C1 segment of cervical spinal cord (tissue), 14 donors: ENCODE measurements at regions not wholly inside any gene's neighbourhood (a gene's known extent, or its start where the extent isn't known, plus 50 kb on each side); places are given as distances from the start of the nearest gene placed in this dataset.

Experiments used
- DNase-seq, 14 donors: peaks; one replicate each; lab custom pipeline; 2025; lab: John Stamatoyannopoulos, UW

DNA sequence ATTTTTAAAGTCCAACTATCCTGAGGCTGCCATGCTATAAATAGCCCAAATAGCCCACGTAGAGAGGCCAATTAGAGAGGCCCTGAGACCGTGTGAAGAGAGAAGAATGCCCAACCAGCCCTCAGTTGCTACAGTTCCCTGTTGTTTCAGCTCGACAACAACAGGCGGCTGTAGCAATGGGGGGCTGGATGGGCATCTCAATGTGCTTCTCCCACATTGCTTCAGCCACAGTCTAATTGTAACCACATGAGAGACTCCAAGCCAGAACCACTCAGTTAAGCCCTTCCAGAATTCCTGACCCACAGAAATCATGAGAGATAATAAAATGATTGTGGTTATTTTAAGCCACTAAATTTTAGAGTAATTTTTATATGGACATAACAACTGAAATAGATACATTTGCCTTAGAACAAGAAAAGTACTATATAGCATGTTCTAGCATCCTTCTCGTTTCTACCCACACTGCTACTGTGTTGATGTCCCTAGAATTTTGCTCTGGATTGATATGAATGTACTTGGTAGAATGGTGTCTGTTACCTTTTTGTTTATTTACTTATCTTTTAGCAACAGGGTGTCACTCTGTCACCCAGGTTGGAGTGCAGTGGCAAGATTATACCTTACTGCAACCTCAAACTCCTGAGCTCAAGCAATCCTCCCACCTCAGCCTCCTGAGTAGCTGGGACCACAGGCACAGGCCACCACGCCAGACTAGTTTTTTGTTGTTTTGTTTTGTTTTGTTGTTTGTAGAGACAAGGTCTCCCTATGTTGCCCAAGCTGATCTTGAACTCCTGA lies 436.4 kb downstream of the BCOR start:
- no peak for DNase-seq

DNA sequence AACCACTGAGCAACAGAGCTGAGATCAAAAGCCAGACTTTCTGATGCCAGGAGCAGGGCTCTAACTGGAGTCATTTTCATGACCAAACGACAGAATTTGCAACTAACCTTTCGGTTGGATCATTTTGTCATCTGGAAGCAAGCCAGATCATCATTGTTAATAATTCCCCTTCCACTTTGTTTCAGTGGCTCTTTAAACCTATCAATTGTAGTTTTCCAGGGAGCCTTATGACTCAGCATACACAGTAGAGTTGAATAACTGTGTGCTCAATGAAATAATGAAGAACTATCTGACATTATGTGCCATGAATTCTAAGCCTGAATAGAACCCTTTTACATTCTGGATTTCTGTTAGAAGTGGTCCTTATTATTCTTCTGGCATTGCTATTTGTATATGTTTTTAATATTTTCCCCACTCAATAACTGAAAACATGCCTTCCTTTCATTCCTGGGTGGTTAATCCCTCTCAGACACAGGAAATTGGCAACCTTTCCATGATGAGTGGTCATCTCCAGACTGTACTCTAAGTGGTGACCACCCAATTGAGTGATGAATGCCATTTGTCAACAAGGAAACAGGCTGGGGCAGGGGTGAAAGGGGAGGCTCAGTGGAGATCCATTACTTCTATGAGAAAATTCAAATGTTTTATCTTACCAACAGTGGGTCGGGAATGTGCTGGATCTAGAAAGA lies 431.8 kb downstream of the BCOR start:
- no peak for DNase-seq

DNA sequence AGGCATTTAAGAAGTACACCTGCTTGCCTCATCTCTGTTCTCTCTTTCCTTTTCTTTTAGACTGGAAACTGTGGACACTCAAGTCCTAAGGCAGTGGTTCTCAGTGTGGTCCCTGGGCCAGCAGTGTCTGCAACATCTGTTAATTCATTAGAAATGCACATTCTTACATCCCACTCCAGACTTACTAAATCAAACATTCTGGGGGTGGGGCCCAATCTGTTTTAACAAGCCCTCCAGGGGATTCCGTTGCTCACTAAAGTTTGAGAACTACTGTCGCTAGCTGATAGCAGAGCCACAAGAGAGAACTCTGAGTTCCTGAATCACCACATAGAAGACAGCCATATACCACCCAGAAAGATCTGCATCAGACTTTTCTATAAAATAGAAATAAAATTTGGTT lies 430.6 kb downstream of the BCOR start:
- no peak for DNase-seq

DNA sequence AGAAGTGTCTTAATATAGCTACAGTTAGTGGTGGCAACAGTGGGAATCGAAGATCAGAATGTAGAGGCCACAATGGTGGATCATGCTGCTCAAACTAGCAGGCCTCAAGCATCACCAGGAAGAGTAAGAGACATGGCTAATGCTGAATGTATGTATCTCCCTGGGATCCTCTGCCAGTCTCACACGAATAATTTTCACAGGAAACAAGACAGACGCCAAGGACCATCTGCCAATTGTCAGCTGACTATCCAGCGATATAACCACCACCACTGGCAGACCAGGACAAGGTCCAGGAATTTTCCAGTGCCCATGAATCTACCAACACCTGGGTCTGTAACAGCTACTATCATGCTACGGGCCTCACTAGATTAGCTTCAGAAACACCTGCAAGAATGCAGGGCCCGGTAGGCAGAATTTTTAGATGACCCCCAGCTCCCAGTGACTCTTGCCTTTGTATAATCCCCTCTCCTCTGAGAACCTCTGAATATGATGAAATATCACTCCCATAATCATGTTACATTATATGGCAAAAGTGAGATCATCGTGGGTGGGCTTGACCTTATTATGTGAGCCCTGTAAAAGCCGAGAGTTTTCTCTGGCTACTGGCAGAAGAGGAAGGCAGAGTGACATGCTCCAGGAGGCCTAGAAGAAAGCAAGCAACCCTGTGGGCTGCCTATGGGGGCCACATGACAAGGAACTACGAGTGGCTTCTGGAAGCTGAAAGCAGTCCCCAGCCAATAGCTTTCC lies 429.8 kb downstream of the BCOR start:
- DNase-seq = no peak

DNA sequence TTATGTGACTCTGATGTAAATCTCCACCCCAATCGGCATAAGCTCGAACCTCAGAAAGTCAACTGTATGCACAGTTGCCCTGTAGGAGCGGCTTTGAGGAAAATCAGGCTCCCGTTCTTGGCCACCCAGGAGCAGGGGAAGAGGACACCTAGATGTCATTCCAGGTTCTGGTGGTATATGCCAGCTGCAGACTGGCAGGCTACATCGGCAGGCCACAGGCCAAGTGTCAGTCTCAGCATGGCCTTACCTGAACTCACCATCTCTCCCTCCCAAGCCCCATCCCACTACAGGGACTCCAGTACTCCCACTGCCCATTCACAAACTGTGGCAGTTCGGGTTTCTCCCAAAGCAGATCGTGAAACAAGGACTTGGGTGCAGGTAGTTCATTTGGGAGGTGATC lies 428.1 kb downstream of the BCOR start:
- no peak for DNase-seq

DNA sequence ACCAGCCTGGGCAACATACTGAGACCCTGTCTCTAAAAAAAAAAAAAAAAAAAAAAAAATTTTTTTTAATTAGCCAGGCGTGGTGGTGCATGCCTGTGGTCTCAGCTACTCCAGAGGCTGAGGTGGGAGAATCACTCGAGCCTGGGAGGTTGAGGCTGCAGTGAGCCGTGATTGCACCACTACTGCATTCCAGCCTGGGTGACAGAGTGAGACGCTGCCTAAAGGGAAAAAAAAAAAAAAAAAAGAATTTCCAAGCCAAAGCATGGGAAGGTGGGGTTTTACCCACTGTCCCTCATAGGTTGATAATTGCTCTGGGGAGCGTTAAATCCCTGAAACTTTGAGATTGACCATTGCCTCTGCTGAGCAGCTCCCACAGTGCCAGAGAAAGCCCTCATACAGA lies 427.5 kb downstream of the BCOR start:
- no peak for DNase-seq

DNA sequence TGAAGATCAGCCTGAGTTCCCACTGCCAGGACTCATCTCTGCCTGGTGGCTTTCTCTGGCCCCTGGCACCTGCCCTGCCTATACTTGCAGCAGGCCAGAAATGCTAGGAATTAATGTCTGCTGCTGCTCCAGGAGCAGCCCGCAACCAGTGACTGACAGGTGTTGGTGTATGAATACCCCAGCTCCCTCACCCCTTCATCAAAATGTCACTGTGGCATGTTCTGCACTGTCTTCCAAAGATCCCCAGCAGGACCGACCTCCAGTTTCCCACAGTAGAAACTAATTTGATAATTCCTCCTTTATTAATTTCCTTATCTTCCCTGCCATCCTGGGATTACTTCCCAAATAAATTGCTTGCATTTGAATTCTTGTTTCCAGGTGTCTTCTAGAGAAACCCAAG lies 425.4 kb downstream of the BCOR start:
- DNase-seq = no peak

DNA sequence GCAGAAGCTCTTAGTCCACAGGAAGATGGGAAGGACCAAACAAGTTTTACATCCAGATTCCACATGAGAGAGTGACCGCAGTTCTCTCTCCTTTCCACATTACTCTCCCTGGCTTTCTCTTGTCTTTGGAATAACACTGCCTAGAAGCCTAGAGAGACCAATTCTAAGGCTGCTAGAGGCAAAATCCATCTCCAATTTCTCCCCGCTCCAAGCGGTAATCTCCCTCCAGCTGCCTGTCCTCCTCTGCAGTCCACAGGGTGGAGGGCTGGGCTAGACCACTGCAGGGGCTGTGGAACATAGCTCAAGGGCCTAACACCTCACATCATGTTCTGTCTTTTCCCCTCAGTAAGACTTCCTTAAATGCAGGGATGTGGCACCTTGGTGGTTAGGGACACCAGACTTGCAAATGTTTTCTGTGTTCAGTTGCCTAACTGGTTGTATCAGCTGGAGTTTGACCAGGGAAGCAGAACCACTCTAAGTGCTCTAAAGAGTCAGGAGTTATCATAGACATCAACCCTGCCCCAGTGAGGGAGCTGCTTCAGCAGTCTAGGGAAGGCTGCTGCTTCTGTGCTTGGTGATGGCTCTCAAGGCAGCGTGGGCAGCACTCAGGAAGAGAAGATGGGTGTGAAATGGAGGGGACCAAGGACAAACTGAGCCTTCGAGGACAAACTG lies 423.1 kb downstream of the BCOR start:
- DNase-seq = no peak

DNA sequence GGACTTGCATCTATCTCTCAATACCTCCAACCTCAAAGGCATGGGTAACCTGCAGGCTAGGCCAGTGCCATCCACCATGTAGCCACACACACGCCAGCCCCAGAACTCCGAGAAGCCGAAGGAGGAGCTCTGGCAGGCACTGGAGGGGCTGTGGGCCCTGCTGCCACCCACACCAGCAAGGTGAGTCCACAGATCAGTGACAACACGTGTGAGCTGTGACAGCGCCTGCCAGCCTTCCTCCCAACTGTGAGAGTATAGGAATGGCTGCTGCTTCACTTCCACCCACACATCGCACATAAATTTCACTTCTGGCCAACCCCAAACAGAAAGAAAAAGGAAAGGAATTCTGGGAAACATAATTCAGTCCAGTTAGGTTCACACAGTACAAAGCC lies 422.6 kb downstream of the BCOR start:
- DNase-seq = no peak

DNA sequence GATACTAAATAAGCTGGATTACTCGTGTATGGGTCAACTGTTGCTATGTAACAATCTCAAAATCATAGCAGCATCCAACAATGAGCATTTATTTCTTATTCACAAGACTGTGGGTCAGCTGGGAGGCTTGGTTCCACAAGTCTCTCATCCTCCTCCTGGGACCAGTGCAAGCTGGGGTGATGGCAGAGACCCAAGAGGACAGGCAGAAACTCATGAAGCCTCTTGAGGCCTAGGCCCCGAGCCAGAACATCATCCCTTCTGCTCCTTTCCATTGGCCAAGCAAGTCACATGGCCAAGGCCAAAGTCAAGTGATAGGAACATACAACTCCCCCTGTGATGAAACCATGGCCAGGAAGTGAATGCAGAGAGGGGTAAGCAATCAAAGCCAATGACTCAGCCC lies 422.1 kb downstream of the BCOR start:
- DNase-seq = no peak

DNA sequence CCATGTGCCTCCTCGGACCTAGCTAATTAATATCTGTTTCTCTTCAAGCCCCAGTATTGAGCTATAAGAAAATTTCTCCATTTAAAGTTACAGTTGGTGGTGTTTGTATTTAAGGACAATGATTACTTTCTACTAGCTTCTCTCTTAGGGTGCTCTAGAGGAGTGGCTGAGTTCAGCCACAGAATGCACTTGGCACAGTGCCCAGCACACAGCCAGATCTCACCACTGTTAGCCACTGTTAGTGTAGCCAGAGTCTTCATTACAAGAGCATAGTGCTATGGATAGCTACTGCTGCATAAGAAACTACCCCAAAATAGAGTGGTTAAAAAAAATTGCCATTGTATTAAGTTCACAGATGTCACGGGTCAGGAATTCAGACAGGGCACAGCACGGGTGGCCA lies 421.3 kb downstream of the BCOR start:
- DNase-seq = no peak

DNA sequence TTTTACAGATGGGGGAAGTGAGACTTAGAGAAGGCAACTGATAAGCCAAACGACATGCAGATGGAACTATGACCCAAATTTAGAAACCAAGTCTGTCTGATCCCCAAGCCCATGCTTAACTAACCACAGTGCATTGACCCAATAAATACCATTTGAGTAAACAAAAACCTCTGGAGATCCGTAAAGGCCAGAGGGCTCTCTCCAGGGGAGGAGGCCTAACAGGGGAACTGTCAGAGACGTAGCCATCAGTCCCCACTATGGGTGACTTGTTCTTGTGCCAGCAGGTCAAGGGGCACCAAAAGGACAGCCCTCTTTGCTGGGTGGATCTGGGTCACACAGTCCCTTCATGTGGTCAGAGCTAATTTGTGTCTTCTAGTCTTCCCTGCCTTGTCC lies 420.2 kb downstream of the BCOR start:
- DNase-seq = no peak

DNA sequence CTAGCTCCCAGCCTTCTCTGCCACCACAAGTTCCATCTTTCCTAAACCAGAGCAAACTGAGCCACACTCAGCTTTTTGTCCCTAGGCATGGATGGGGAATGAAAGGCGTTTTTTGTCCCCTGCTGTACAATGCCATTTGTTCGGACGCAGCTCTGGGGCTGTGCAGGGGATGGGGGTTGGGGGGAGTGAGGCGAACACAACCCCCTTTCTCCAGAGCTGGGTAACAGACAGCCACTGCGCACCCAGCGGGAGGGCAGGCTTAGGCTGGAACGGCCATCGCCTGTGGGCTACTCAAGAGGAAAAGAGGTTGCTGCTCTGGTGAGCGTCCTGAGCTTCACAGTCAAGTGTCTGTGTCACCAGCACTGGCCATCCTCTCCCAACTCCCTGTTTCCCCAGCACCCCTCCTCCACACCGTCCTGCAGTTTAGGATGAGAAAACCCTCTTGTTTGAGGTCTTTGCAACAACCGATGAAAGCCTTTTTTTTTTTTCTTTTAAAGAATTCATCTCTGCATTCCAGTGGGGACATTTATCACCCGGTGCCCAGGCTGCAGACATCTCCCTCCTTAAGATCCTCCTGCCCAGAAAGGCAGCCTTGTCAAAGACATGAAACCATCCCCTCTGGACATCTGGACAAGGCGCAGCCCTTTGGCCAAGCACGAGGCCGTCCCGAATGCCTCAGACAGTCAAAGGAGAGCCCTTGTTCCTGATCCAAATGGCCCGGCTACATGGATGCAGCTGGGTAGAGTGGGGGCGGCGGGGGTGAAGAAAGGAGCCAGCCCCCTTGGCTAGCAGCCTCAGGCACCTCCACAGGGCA lies 419.6 kb downstream of the BCOR start:
- DNase-seq = peak in 12 of 14 donors; percentile 1 to 81 (median 64)

DNA sequence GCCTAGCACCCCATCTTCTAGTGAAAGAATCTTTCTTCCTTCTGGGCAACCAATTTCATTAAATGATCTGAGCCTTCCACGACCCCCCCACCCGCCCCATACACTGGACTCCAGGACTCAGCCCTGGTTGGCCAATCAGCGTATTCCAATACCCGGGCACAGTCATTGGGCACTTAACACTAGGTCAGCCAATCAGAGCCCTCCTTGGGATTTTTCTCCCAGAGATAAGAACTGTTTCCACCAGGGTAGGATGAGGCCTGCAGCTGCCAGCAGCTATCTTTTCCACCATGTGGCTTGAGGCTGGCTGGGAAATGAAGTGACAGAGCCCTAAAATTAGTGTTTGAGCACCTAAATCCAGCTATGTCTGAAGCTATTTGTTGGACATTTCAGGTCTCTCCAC lies 418.8 kb downstream of the BCOR start:
- DNase-seq = peak in 5 of 14 donors; percentile 29 to 46 (median 41)

DNA sequence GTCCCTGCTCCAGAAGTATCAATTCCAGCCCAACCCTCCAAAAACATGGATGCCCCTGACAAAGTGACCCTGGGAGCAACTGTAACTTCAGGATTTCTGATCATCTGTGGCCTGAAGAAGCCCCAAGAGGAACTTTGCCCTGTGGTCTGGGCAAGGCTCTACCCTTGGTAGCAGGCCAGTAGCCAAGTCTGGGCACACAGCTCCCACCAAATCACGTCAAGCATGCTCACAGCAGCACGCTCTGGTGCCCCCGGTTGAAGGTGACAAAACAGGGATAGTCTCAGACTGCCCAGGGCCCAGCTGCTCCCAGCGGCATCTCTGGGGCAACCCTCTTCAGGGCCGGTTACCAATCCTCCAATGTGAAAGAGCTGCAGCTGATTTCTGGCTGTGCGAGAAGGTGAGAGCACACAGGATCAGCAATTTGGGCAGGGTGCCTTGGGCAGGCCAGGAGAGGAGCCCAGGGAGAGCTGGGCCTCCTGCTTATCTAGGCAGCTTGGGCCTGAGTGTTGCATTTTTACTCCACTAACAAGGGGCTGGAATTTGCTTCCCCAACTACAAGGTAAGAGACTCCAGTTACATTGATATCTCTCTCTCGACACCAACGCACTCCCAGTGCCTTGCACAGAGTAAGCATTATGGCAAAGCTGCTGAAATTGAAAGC lies 418.1 kb downstream of the BCOR start:
- no peak for DNase-seq

DNA sequence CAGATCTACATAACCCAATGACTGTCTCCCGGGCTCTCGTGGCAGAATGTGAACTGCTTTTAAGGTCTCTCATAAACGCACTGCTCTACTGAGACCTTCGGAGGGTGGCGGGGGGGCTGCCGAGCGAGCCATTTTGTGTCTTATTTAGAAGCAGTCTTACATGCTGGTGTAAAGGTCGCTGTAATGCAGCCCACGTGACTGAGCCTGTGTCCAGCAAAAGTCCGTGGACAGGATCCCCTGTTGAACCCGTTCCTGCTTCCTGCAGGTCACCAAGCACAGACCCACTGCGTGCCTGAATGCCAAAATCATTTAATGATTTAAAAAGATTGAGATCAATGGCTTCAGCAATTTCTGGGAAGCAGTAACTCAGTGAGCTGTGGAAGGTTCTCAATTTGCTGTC lies 415.9 kb downstream of the BCOR start:
- DNase-seq = no peak

DNA sequence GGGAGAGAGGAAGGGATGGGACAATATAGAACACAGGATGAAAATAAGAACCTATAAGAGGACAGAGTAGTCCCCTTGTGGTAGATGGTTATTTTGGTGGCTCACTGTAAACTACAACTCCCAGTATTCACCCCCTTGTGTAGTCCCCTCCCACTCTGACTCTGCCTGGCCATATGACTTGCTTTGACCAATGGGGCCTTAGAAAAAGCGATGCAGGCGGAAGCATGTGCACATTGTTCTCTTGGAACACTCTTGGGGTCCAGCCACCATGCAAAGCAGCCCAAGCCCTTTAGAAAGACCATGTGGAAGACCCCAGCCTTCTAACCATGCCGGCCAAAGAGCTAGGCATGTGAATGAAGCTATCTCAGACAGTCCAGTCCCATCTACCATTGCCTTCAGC lies 415.0 kb downstream of the BCOR start:
- no peak for DNase-seq

DNA sequence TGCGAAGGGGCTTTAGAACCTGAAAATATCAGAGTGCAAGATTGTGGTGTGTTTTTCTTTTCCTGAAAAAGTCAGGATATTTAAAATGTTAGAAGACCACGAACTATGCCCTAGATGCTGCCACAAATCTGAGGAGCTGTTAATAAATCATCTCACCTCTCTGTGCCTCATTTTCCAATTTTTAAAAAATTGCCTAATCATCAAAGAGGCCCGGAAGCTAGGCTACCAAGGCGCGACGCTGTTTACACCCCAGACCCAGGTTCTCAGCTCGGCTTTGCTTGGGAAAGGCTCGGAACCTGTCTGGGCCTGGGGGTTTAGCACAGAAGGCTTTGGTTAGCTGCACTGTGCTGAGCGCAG lies 409.6 kb downstream of the BCOR start:
- no peak for DNase-seq

DNA sequence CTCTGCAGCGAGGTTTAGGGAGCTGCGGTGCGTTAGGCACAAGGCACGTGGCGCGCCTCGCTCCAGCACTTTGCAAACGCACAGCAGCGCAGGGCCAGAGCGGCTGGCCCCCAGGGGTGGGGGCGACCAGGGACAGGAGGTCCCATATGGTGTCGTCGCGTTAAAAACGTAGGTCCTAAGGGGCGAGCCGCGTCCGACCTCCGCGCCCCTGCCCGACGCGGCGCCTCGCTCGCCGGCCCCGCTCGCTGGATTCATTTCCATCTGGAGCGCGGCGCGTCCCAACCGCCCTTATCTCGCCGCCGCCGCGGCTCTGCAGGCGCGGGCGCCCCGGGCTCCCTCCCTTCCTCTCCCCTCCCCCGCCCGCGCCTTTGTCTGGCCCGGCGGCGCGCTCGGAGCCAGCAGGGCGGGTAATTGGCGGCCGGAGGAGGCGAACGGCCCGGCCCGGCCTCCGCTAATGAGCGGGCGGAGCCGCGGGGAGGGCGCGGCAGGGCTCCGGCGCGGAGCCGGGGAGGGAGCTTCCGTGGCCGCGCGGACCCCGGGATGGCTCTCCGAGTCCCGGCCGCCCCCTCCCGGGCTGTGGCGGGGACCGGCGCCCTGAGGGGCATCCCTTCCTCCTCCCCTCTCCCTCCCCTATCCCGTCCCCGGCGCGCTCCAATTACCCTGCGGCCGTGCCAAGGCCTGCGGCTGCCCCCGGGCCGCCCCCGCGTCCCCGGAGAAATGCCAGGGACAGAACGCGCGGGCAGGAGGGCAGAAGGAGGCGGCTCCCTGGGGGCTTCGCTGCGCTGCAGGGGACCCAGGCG lies 409.0 kb downstream of the BCOR start:
- peak in 11 of 14 donors; percentile 9 to 72 (median 56) for DNase-seq
